ENCODE measurements at regions not wholly inside any gene's neighbourhood (a gene's known extent, or its start where the extent isn't known, plus 50 kb on each side); places are given as distances from the start of the nearest gene placed in this dataset.

GRCh38 chr6:164415832-164416563, 893.4 kb downstream of the C6orf118 start:
- Histone ChIP-seq H3K27ac (replicated peaks) (peak overlapping the region; percentile 81), H3K4me3 (peak overlapping the region; percentile 53), H3K36me3 (no peaks in the 10 kb centered on the region), H3K9me3 (replicated peaks) (no peaks in the 10 kb centered on the region), H3K27me3 (ENCODE audit: low read depth) (no peaks in the 10 kb centered on the region), H3K4me1 (peaks cover 16% of the 10 kb centered on the region)
- TF ChIP-seq CTCF (IDR thresholded peaks at IDR 0.05; ENCODE audit: borderline replicate concordance): no peak
- DNase-seq: no peak
- intact Hi-C loops (cut with micrococcal nuclease): no loop called here

DNA sequence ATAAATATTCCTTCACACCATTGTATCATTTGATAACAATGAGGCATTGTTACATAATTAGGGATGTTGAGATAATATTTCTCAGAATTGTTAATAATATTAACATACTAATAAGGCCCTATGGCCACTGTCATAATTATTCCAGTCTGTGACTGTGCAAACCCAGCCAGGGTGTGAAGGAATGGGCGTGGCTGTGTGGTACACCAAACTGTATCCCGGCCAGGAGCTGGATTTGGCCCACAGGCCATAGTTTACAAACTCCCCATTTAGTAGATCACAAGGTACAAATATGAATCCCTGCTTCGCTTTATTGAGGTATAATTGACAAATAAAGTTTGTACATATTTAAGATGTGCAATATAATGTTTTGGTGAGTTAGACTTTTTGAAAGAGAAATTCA, 894.7 kb downstream of the C6orf118 start:
- Histone ChIP-seq H3K9me3 (replicated peaks) (no peaks in the 10 kb centered on the region), H3K4me1 (peaks cover 16% of the 10 kb centered on the region), H3K36me3 (no peaks in the 10 kb centered on the region), H3K27me3 (ENCODE audit: low read depth) (no peaks in the 10 kb centered on the region), H3K27ac (replicated peaks) (peak overlapping the region; percentile 81), H3K4me3 (no peak overlapping the region)
- DNase-seq: no peak
- intact Hi-C loops (cut with micrococcal nuclease): no loop called here
- no peak for TF ChIP-seq CTCF (IDR thresholded peaks at IDR 0.05; ENCODE audit: borderline replicate concordance)

- intact Hi-C loops (cut with micrococcal nuclease): no loop called here
Observed at GRCh38 chr6:164412566-164412965, 896.8 kb downstream of the C6orf118 start.

GRCh38 chr6:164410017-164410416, 899.4 kb downstream of the C6orf118 start:
- DNase-seq: no peak
- Histone ChIP-seq H3K9me3 (replicated peaks) (no peaks in the 10 kb centered on the region), H3K27me3 (ENCODE audit: low read depth) (no peaks in the 10 kb centered on the region), H3K4me1 (peaks cover 11% of the 10 kb centered on the region), H3K4me3 (peak overlapping the region; percentile 13), H3K36me3 (no peaks in the 10 kb centered on the region), H3K27ac (replicated peaks) (peak overlapping the region; percentile 13)
- intact Hi-C loops (cut with micrococcal nuclease): no loop called here
- TF ChIP-seq CTCF (IDR thresholded peaks at IDR 0.05; ENCODE audit: borderline replicate concordance): no peak

More at GRCh38 chr6:164412566-164412965, 896.8 kb downstream of the C6orf118 start:
- H3K4me3 ChIP-seq: no peak overlapping the region
- peaks cover 21% of the 10 kb centered on the region for H3K4me1 ChIP-seq
- no peak overlapping the region for H3K27ac ChIP-seq (replicated peaks)
- DNase-seq: no peak
- H3K9me3 ChIP-seq (replicated peaks): no peaks in the 10 kb centered on the region
- no peaks in the 10 kb centered on the region for H3K36me3 ChIP-seq
- no peak for TF ChIP-seq CTCF (IDR thresholded peaks at IDR 0.05; ENCODE audit: borderline replicate concordance)
- no peaks in the 10 kb centered on the region for H3K27me3 ChIP-seq (ENCODE audit: low read depth)

DNA sequence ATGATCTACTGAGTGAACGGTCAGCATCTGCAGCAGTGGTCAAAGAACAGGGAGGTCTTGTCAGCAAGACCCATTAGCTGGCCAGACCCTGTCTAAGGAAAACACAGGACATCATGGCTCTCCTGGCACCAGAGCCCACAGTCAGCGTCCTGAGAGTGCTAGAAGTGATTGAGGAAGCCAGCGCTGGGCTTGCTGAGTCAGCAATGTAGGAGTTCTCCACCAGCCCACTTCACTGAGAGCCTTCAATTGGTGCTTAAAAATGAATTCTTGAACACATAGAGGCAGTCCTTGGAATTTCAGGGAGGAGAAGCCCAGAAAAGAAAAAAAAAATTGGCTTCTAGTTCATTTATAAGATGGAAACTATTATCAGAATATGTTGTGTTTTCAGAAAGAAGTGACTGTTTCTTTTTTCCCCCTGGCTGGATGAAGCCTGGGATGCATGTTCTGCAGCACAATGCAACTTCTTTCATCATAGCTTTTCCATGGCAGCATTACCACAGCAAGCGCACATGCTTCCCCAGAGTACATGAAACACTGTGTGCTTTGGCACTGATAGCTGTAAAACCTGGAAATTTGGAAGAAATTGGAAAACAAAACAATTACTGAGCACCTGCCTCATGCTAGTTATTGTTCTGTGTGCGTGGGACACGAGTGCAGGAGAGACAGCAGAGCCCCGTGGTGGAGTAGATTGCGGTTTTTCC, 899.9 kb downstream of the C6orf118 start:
- Histone ChIP-seq H3K27me3 (ENCODE audit: low read depth) (no peaks in the 10 kb centered on the region), H3K36me3 (no peaks in the 10 kb centered on the region), H3K4me1 (peaks cover 6% of the 10 kb centered on the region), H3K9me3 (replicated peaks) (no peaks in the 10 kb centered on the region), H3K27ac (replicated peaks) (peak overlapping the region; percentile 13), H3K4me3 (peak overlapping the region; percentile 13)
- TF ChIP-seq CTCF (IDR thresholded peaks at IDR 0.05; ENCODE audit: borderline replicate concordance): no peak
- no peak for DNase-seq
- intact Hi-C loops (cut with micrococcal nuclease): no loop called here

Measured in left ventricle myocardium inferior (tissue), 1 donor.